GM18502 (cell line): ENCODE measurements at regions not wholly inside any gene's neighbourhood (a gene's known extent, or its start where the extent isn't known, plus 50 kb on each side); places are given as distances from the start of the nearest gene placed in this dataset.

Experiments
- ATAC-seq: cut with Tn5 transposase; IDR thresholded peaks from one replicate; pipeline ENCODE4 v1.9.1; 2021; ENCODE audit warnings: mild to moderate bottlenecking; ENCODE audit not compliant: unreplicated experiment, poor library complexity

GRCh38 chr20:21933526-21933925, 228.1 kb downstream of the PAX1 start:
- no peak for ATAC-seq

GRCh38 chr20:21921251-21921650, 215.8 kb downstream of the PAX1 start:
- ATAC-seq = no peak

GRCh38 chr20:21920211-21920610, 214.7 kb downstream of the PAX1 start:
- ATAC-seq = no peak

- ATAC-seq = no peak
Observed at GRCh38 chr20:21918398-21918797, 212.9 kb downstream of the PAX1 start.

GRCh38 chr20:21902391-21902790, 196.9 kb downstream of the PAX1 start:
- no peak for ATAC-seq

GRCh38 chr20:21901470-21902275, 196.2 kb downstream of the PAX1 start:
- ATAC-seq = no peak

- no peak for ATAC-seq
Observed at GRCh38 chr20:21900431-21900830, 195.0 kb downstream of the PAX1 start.

GRCh38 chr20:21874921-21875320, 169.5 kb downstream of the PAX1 start:
- ATAC-seq = no peak

GRCh38 chr20:21874127-21874526, 168.7 kb downstream of the PAX1 start:
- no peak for ATAC-seq

GRCh38 chr20:21873291-21873690, 167.8 kb downstream of the PAX1 start:
- no peak for ATAC-seq

GRCh38 chr20:21867811-21868210, 162.3 kb downstream of the PAX1 start:
- no peak for ATAC-seq

GRCh38 chr20:21867353-21867752, 161.9 kb downstream of the PAX1 start:
- no peak for ATAC-seq

- no peak for ATAC-seq
Observed at GRCh38 chr20:21862956-21863355, 157.5 kb downstream of the PAX1 start.

GRCh38 chr20:21862259-21862946, 156.9 kb downstream of the PAX1 start:
- ATAC-seq = no peak

GRCh38 chr20:21840991-21841390, 135.5 kb downstream of the PAX1 start:
- no peak for ATAC-seq

GRCh38 chr20:21839982-21840381, 134.5 kb downstream of the PAX1 start:
- no peak for ATAC-seq

- ATAC-seq = no peak
Observed at GRCh38 chr20:21836346-21836745, 130.9 kb downstream of the PAX1 start.

GRCh38 chr20:21835042-21835441, 129.6 kb downstream of the PAX1 start:
- ATAC-seq = no peak

- no peak for ATAC-seq
Observed at GRCh38 chr20:21832442-21833385, 127.2 kb downstream of the PAX1 start.

- no peak for ATAC-seq
Observed at GRCh38 chr20:21826976-21827375, 121.5 kb downstream of the PAX1 start.

GRCh38 chr20:21821358-21821757, 115.9 kb downstream of the PAX1 start:
- ATAC-seq = no peak
